EL (cell line): ENCODE measurements at regions not wholly inside any gene's neighbourhood (a gene's known extent, or its start where the extent isn't known, plus 50 kb on each side); places are given as distances from the start of the nearest gene placed in this dataset.
"Not testable (repeated sequence)": the region's sequence is repeated elsewhere in the genome, so short reads cannot be mapped to it uniquely, and the experiment has no call there.

Experiments
- DNase-seq: peaks from one replicate; pipeline ENCODE4 v3.0.0-alpha.2; 2016

DNA sequence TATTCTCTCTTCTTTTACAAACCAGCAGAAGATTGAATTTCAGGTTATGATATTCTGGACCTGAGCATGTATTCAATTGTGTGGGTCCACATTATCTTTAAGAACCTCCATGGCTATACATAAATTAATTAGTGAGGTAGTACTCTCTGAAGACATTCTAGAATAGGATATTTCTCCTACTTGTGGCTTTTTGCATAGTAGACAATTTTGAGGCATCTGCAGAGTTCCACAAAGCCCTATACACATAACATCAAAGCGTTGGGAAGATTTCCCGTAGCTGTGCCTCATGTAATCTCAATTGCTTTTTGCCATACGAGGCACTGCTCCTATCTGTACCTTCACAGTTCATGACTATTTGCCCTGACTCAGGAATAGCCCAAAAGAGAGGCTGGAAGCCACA, 395.4 kb upstream of the RGS17 start:
- no peak for DNase-seq

DNA sequence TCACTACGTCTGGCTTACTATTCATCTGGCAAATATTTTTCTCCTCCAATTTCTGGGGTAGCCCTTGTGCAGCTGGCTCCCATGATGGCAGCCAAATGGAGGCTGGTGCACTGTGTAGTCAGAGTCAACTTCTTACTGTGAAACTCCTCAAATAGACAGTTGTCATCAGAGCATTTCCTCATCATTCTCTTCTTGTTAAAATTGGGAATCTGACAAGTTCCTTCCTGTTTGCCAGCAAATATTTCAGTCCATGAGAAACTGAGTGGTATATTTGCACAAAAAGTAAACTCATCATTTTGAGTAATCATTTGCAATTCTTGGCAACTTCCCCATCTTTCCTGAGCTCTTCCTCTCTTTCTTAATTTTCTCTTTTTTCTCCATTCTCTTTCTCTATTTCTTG, 394.9 kb upstream of the RGS17 start:
- DNase-seq, result no peak

DNA sequence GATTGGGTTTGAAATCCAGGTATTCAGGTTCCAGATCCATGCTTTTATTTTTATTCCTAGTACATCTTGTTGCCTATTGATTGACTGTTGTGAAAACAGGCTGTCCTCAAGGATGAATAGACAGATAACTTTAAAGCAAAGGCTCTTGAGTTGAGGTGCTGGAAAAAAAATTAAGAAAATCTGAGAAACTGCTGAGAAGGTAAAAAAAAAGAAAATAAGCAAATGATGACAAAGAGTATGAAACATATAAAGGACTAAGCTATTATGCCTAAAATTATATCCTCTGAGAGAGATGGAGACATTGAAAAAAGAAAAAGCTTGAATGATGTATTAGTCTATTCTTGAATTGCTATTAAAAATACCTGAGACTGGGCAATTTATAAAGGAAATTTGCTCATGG, 392.3 kb upstream of the RGS17 start:
- no peak for DNase-seq

DNA sequence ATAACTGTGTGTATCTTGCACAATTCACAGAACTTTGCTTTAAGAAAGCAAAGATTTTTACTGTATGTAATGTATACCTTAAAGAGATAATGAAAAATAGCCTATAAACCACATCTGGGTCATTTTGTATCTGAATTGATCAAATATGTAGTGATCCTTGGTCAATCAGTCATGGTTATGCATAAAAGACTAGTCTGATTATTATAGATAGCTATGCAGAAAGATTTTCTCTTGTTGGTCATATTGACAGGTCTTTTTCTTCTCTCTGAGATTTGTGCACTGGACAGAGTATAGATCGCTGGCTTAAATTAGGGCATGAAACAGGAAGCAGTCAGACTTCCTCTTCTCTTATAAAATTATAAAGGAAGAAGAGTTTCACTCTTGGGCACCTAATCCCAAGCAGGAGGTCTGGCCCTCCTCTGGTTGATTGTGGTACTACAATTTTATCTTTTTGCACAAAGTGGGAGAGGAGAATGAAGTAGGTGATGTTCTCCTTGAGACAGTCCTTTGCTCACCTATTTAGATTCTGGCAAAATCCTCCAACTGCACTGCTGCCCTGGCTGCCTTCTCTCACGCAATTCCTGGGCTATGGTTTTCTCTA, 380.9 kb upstream of the RGS17 start:
- peak; percentile 10 for DNase-seq

DNA sequence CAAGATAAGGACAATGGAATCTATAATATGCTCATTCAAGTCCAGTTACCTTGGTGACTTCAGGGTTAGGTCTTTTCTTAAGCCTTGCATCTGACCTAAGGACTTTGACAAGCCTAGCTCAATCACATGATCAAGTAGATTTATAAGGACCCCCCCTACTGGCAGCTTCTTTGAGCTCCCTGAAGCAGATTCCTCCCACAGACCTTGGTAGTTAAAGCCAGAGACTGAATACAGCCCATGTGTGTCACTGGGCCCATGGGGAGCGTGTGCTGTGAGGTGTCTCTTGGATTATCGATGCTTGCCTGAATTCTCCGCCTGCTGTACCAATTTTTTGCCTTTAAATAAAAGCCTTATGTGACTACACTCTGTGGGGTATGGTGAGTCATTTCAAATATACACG, 372.7 kb upstream of the RGS17 start:
- DNase-seq, result no peak

DNA sequence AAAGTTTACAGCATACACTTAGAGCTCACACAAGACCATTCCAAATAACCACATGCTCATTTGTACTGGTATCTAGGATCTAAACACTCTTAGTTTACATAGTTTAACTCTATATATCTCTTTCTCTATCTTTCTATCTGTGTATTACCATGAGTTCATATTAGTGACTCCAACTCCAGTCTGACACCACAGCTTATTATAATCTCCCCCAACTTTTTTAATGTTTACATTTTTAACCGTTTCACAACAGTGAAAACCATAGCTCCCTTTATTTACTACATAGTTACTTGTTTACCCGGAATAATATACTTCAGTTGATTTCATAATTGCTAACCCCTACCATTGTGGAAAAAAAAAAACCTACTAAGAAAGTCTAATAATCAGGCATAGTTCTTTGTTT, 362.4 kb upstream of the RGS17 start:
- no peak for DNase-seq

DNA sequence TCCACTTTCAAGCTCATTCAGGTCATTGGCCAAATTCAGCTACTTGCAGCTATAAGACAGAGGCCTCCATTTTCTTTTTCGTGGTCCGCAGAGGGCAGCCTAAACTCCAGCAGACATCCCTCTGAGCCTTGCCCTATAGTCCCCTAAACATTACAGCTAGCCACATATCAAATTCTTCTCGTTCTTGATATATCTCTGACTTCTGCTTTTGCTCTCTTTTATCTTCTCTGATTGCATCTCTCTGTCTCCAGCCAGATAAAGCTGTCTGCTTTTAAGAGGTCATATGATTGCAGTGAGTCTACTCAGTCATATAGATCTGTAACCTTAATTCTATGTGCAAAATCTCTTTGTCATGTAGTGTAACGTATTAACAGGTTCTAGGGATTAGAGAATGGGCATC, 358.4 kb upstream of the RGS17 start:
- DNase-seq, result no peak

DNA sequence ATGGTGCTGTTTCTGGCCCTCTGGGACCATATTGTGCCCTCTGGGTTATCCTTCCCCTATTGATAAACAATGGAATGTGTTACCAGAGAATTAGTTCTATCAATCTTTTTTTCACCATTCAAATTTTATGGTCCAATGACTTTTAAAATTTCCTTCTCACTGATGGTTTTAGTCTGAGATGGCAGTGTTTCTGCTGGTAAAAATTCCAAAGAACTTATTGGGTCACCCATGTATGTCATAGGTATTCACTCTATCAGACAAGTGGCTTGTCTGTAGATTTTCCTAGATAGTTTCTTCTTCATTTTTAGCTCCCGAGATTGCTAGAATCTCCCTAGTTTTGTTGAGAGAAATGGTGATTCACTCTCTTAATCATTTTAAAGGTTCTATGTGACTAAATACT, 357.2 kb upstream of the RGS17 start:
- no peak for DNase-seq

DNA sequence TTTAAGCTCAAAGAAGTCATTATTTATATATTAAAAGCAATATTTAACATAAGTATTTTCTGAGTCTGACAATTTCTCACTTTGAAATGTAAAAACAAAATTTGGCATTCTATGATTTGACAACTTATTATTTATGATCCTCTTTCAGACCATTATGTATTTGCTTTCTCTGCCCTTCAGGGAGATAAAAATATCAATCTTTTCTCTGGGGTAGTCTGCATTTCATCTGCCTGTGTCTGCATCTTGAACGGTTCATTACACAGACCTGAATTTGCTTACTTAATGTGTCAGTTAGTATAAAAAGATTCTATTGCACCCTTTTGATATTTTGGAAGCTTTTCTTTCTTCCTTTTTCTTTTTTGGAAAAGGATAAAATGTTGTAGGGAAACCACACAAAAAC, 354.0 kb upstream of the RGS17 start:
- DNase-seq, result no peak

DNA sequence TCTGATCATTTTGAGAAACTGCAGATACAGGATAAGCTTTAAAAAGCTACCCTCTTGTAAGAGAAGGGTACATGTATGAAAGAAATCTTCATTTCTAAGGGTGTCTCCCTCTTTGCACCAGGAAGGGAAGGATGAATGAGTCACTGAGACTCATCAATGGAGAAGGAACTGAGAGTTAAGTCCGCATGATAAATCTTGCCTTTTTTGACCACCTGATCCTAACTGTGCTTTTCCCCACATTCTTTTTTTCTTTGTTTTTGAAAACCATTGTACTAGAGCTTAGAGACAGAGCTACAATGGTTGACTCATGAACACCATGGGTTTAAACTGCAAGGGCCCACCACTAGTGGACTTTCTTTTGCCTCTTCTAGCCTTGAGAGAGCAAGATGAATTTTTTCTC, 353.0 kb upstream of the RGS17 start:
- no peak for DNase-seq

DNA sequence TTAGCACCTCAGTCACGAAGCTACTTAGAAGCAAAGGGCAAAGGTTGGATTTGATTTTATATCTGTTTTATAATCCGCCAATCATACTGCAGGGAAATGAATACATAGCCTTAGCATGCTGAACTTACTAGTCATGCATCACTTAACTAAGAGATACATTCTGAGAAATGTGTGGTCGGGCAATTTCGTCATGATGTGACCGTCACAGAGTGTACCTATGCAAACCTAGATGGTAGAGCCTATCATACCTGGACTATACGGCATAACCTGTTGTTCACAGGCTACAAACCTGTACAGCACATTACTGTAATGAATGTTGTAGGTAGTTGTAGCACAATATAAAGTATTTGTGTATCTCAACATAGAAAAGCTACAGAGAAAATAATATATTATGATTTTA, 345.2 kb upstream of the RGS17 start:
- no peak for DNase-seq

DNA sequence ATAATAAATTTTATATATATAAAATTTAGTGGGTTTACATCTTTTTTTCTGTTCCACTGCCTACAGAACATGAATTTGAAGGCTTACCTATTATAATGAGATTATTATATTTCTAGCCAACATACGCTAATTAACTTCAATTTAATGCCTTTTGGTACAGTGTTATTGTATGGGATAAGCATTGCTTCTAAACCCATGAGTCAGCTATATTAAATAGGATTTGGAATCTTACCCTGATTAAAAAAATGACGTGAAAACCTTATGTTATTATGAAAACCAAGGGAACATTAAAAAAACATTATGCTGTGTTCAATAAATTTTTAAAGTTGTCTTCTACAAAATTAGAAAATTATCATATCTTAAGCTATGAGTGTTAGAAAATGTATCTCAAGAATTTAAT, 334.0 kb upstream of the RGS17 start:
- DNase-seq, result no peak

DNA sequence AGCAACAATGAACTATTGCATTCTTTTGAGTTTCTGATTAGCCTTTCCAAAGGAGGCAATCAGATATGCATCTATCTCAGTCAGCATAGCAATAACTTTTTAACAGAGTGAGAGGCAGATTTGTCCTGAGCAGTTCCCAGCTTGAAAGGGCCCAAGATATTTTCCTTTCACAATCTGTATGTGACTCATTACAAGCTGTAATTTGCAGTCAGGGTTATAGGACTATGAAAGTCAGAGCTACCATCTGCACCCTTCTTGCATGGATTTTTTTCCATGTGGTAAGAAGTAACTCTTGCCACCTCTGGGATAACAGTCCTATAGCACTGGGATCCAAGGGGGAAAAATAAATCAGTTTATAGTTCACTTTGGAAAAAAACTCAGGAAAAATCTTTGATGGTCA, 318.2 kb upstream of the RGS17 start:
- no peak for DNase-seq

DNA sequence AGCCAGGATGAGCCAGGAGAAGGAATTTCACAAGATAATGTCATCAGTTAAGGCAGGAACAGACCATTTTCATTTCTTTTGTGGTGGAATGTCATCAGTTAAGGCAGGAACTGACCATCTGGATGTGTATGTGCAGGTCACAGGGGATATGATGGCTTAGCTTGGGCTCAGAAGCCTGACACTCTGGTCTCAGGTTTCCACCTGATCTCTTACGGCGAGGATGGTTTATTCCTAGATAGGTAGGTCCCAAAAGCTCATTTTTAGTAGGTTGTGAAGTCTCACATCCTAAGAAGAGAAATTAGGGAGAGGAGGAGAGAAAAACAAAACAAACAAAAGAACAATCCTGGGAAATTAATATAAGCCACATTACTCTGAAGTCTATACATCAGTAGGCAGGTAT, 311.7 kb upstream of the RGS17 start:
- DNase-seq, result not testable (repeated sequence)

DNA sequence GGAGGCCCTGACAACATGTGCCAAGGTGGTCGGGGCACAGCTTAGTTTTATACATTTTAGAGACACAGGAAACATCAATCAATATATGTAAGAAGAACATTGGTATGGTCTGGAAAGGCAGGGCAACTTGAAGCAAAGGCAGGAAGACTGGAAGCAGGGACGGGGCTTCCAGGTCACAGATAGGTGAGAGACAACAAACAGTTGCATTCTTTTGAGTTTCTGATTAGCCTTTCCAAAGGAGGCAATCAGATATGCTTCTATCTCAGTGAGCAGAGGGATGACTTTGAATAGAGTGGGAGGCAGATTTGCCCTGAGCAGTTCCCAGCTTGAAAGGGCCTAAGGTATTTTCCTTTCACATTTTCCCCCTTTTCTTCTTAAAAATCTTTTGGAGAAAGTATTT, 311.0 kb upstream of the RGS17 start:
- DNase-seq, result no peak

DNA sequence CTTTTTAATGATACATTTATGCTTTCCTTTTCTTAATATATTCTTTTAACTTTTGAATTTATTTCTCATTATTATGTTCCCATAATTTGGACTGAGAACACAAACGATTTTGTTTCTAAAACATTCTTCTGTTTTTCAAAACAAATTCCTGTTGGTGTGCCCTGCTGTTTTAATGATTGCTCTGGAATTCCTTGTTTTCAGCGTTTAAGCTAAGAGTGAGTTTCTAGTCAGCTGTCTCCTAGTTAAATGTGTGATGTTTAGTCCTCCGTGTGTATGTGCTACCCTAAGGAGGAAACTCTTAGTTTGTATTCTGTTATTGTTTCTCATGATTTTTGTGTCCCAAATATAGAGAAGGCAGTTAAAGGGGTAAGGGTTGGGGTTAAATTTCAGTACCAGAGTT, 306.1 kb upstream of the RGS17 start:
- DNase-seq, result no peak

DNA sequence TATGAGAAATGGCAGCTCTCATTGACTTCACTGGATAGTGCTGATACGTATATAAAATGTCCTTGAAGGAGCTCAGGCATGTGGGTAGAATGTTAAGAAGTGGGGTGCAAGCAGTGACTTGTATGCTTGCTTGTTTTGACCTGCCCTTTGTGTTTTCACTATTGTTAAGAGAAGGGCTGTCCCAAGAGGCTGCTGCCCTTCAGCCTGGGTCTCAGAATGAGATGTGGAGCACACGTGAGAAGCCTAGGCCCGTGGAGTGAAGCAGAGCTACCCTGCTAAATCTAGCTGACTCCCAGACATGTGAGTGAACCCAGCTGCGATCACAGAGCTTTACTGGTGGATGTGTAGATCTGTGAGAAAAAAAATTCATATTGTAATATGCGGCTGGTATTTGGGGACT, 305.3 kb upstream of the RGS17 start:
- no peak for DNase-seq

DNA sequence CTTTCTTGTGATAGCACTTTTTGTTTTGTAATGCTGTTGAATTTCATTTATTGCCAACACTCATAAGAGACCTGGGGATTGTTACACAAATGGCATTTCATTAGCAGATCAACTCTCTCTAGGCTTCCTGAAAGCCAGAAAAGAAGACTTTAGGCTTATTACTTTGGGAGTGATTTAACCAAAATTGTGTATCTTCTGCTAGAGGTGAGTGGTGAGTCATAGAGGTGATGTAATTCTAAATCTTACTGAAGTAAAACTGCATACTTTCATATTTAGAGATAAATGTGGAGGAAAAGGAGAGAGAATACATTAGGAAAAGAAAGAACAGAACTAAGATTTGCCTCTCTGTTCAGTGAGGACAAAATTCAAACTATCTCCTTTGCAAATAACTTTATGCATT, 304.7 kb upstream of the RGS17 start:
- no peak for DNase-seq

DNA sequence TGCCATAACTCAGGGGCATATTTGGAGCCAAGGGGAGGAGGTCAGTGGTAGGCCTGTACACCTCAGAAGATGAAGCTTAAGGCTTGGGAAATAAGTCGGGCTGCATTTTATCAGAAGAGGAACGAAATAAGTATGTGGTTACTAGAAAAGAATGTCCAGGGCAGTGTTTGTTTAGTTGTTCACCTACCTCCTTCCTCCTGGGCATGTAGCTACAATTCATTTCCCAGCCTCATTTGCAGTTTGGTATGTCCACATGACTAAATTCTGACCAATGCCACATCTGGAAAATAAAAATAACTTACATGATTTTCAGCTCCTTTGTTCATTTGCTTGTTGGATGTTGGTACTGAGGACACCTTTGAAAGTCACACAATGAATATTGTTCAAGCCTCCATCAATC, 294.5 kb upstream of the RGS17 start:
- no peak for DNase-seq

DNA sequence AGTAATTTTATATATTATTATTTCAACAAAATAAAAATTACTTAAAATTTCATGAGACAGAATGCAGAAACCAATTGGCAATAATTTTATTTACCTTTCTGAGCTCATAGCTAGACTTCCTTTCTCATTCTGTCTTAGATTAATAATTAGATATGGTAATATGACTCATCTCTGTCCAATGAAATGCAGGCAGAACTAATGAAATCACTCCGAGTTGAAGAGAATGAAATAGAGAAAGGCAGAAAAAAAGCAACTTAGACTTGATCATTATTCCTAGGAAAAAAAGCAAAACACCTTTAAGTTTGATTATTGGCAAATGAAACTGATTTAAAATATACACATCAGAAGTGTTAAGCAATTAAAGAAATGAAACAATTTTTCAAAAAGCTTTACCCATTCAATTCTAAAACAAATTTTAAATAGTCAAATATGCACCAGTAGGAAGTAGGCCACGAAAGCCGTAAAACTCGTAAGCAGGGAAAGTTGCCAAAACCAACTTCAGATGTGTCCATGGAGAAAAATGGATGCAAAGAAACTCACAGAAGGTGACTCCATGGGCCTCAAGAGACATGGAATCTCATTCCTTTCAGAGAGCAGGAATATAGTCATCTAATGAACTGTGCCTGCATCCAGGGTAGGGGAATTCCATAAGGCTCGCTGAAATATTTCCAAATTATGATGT, 293.8 kb upstream of the RGS17 start:
- DNase-seq, result no peak

DNA sequence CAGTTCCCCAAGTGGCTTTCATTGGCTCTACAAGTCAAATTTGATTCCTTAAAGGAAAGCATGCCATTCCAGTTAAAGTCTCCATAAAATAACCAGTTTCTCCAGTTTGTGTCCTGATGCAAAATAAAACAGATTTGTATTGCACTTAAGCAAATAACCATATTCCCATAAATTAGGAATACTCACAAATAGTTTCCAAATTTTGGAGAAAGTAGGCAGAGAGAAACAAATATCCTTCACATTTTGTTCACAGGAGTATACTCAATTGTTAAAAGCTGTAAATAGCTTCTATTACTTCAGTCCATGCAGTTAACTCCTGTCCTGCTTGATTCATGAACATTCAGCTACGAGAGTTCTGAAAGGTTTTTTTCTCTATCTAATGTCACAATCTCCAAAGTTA, 281.4 kb upstream of the RGS17 start:
- DNase-seq, result no peak

DNA sequence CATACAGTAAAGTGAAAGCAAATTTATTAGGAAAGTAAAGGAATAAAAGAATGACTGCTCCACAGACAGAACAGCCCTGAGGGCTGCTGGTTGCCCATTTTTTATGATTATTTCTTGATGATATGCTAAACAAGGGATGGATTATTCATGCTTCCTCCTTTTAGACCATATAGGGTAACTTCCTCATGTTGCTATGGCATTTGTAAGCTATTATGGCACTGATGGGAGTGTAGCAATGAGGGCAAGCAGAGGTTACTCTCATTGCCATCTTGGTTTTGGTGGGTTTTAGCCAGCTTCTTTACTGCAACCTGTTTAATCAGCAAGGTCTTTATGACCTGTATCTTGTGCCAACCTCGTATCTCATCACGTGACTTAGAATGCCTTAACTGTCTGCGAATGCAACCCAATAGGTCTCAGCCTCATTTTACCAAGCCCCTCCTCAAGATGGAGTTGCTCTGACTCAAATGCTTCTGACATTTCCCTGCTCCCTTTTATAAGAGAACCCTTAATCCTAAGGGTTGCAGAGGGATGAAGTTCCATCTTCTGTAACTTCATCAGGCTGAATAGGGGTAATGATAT, 280.1 kb upstream of the RGS17 start:
- DNase-seq, result no peak

DNA sequence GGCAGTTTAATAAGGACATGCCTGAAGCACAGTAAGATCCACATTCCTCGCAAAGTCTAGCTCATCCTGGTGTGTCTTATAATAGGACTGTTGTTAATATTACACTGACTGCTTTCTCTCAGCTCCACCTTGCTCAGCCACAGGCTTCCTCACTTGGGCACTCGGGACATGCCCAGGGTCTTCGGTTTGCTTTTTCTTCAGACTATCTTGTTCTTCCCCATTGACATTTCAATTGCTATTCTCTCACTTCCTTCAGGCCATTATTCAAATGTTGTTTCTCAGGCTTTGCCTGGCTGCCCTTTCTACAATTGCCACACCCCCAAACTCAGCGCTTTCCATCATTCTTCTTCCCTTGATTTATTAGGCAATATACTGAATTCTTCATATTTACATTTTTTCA, 274.8 kb upstream of the RGS17 start:
- DNase-seq, result no peak

DNA sequence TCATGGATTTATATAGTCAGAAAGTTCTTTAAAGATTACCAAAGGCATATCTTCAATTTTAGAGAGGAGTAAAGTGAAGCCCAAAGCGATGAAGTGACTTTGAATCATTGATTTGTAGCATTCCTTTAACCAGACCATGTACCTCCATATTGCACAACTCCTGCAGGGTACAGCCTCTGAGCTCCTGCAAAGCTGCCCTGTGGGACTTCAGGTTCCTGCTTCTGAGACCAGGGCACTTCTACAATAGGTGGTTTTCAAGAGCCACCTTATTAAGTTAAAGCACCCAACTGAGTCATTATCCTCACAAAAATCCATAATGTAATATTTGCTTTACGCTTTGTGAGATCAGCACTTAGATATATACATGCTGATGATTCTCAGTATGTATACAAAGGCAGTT, 270.7 kb upstream of the RGS17 start:
- no peak for DNase-seq

DNA sequence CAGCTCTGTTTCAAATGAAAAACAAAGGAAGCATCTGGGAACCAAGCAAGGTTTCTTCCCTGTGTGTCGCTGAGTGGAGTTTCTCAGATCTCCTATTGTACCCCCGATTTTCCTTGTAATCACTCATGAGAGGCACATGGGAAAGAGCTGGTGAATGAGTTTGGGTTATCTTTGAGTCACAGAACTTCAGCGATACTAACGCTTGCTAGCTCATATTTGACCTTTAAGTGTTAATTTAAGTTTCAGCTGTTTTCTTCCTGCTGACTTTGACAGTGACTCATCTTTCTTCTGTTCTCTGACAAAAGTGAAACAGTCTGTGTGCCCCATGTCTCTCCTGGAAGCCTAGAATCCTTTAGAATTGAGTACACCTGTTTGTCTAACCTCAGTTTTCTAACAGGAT, 261.1 kb upstream of the RGS17 start:
- DNase-seq, result no peak
